Activated naive CD4-positive, alpha-beta T cell treated with anti-CD3 and anti-CD28 coated beads, Interleukin-2, amount 10 ng/mL, durations not matched to agents 7 days and 5 days (primary cell): ENCODE measurements at regions not wholly inside any gene's neighbourhood (a gene's known extent, or its start where the extent isn't known, plus 50 kb on each side); places are given as distances from the start of the nearest gene placed in this dataset.

Source experiments
- CTCF ChIA-PET: fragments of 350-600 bp; sonication (Branson Sonifier 250); formaldehyde crosslinking; loops from one replicate; lab custom pipeline; 2021; ENCODE audit warnings: antibody characterized with exemption; lab: Charles Lee
- DNase-seq: peaks from one replicate; pipeline ENCODE4 v3.0.0-alpha.2; 2020
- H3K27ac Mint-ChIP-seq: one replicate; pipeline ENCODE4 v1.8.0; 2021; ENCODE audit warnings: mild to moderate bottlenecking, moderate library complexity, mixed read lengths
- H3K27me3 Mint-ChIP-seq: one replicate; pipeline ENCODE4 v1.8.0; 2021; ENCODE audit warnings: mild to moderate bottlenecking, mixed read lengths
- H3K36me3 Mint-ChIP-seq: one replicate; pipeline ENCODE4 v1.8.0; 2021; ENCODE audit warnings: mixed read lengths
- H3K4me1 Mint-ChIP-seq: one replicate; pipeline ENCODE4 v1.8.0; 2021; ENCODE audit warnings: mixed read lengths
- H3K4me3 Mint-ChIP-seq: one replicate; pipeline ENCODE4 v1.8.0; 2021; ENCODE audit warnings: mild to moderate bottlenecking, moderate library complexity, mixed read lengths
- H3K9me3 Mint-ChIP-seq: one replicate; pipeline ENCODE4 v1.8.0; 2021; ENCODE audit warnings: mixed read lengths

DNA sequence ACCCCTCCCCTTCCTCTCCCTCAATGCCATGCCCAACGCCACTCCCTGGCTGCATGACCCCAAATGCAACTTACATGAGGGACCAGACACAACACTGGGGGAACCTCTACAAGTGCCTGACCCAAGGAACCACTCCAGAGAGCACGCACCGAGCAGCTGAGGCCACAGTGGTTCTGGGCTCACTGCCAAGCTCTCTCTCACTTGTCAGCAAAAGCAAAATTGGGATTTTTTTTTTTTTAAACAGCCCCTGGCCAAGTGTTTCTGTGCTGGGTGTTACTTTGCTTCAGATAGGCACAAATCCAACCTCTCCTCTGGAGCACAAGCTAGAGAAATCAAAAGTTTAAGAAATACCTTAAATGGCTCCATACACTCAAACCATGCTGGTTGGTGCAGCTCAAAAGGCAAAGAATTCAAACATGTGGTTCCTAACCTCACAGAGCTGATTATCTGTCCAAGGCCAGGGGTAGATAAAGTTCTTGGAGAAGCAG lies 363.0 kb downstream of the SETD4 start:
- H3K27ac Mint-ChIP-seq = no peak overlapping the region
- H3K4me1 Mint-ChIP-seq = no peaks in the 10 kb centered on the region
- no peak overlapping the region for H3K4me3 Mint-ChIP-seq
- no peak for DNase-seq
- no peaks in the 10 kb centered on the region for H3K9me3 Mint-ChIP-seq
- CTCF ChIA-PET = no interaction called here
- no peaks in the 10 kb centered on the region for H3K36me3 Mint-ChIP-seq
- peaks cover 10% of the 10 kb centered on the region for H3K27me3 Mint-ChIP-seq

DNA sequence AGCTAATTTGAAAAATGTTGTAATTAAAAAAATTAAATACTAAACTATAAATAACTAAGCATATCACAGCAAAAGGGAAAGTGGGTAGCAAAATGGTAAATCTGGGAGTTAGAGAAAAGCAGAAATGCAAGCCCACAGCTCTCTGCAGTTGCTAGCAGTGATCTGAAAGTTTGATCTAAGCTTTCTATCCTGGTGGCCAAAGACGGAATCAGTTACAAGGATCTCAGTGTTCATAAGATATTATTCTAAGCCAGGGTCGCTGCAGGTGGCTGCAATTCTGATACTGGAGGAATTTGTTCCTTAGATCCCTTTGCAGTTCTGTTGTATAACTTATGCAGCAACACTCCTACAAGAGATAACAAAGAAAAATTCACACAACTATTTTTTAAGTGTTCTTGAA lies 363.7 kb downstream of the SETD4 start:
- DNase-seq = no peak
- H3K4me1 Mint-ChIP-seq = peaks cover 3% of the 10 kb centered on the region
- no peaks in the 10 kb centered on the region for H3K36me3 Mint-ChIP-seq
- CTCF ChIA-PET = no interaction called here
- peaks cover 10% of the 10 kb centered on the region for H3K27me3 Mint-ChIP-seq
- H3K27ac Mint-ChIP-seq = no peak overlapping the region
- no peak overlapping the region for H3K4me3 Mint-ChIP-seq
- H3K9me3 Mint-ChIP-seq = no peaks in the 10 kb centered on the region

DNA sequence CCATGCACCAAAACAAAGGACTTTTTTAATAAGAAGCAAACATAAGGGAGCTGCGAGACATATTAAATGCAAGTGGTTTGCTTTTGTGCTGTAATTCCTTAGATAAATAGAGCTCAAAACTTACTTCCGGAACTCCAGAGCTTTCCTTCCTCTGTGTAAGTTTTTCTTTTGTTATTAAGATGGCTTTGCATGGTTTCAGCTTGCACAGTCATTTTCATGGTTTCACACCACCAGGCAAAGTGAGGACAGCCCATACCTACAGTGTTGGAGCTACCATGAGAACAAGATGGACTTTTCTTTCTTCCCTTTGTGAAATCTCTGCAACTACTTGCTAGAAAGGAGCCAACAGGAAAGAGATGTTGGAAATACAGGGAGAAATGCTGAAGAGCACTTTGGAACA lies 368.0 kb downstream of the SETD4 start:
- no peaks in the 10 kb centered on the region for H3K9me3 Mint-ChIP-seq
- H3K27me3 Mint-ChIP-seq = peaks cover 16% of the 10 kb centered on the region
- H3K27ac Mint-ChIP-seq = no peak overlapping the region
- CTCF ChIA-PET = no interaction called here
- H3K36me3 Mint-ChIP-seq = no peaks in the 10 kb centered on the region
- H3K4me3 Mint-ChIP-seq = no peak overlapping the region
- DNase-seq = no peak
- peaks cover 3% of the 10 kb centered on the region for H3K4me1 Mint-ChIP-seq

DNA sequence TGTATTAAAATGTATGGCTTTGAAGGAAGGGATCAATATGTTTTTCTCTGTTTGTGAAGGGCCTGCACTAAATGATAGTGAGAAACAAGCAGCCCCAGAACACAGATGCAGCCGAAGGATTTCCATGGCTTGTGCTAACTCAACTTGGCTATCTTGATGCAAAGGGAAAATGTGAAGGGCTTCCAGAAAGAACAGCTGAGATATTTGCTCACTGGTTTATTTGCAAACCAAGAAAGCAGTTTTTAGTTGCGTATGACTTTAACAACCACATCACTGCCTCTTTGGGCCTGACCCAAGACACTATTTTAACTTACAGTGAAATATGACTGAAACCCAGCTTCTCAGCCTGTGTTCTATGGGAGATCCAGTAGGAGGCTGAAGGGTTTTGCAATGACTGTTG lies 369.9 kb downstream of the SETD4 start:
- peaks cover 20% of the 10 kb centered on the region for H3K27me3 Mint-ChIP-seq
- H3K4me1 Mint-ChIP-seq = peaks cover 3% of the 10 kb centered on the region
- H3K27ac Mint-ChIP-seq = no peak overlapping the region

DNA sequence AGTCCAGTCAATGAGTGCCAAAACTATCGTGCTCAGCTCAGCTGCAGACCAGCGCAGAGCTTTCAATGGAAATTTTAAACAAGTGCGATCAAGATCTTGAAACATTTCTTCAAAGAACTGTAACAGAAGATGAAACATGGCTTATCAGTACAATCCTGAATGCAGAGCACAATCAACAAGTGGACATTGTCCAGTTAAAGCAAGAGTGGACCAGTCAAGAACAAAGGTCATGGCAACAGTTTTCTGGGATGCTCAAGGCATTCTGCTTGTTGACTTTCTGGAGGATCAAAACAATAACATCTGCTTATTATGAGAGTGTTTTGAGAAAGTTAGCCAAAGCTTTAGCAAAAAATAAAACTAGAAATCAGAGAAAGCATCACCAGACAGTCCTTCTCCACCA lies 374.2 kb downstream of the SETD4 start:
- Mint-ChIP-seq H3K27ac (no peak overlapping the region), H3K36me3 (no peaks in the 10 kb centered on the region), H3K4me3 (no peak overlapping the region), H3K9me3 (no peaks in the 10 kb centered on the region), H3K27me3 (peaks cover 20% of the 10 kb centered on the region), H3K4me1 (no peaks in the 10 kb centered on the region)
- no peak for DNase-seq
- CTCF ChIA-PET = no interaction called here

More for the DNA sequence above, 369.9 kb downstream of the SETD4 start:
- CTCF ChIA-PET = no interaction called here
- no peak for DNase-seq
- H3K9me3 Mint-ChIP-seq = no peaks in the 10 kb centered on the region
- H3K36me3 Mint-ChIP-seq = no peaks in the 10 kb centered on the region
- no peak overlapping the region for H3K4me3 Mint-ChIP-seq

DNA sequence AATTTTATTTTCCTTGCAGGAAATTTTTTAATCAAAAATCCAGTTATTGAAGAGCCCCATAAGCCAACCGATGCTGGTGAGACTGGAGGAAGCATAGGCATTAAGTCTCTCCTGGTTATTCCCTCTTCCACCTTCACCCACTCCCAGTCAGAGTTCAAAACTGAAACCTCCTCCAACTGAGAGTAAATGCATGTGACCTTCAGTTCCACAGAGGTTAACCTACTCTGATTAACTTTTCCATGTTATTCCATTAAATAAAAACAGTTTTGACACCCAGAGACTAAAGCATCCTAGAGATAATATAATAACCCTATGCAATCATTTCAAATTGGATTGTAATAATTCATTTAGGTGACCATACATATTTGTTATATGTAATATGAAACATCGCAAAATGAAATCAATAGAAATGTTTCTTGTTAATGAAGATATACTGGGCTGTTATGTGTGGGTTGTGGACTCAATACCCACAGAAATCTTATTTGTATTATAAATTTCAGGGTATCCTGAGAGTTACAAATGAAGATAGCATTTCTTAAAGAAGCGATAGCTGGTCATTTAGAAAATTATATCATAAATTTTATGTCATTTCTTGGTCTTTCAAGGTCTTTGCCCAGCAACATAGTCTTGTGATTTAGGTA lies 376.5 kb downstream of the SETD4 start:
- CTCF ChIA-PET = no interaction called here
- no peaks in the 10 kb centered on the region for H3K9me3 Mint-ChIP-seq
- H3K27me3 Mint-ChIP-seq = peaks cover 15% of the 10 kb centered on the region
- no peak overlapping the region for H3K27ac Mint-ChIP-seq
- no peak for DNase-seq
- no peak overlapping the region for H3K4me3 Mint-ChIP-seq
- no peaks in the 10 kb centered on the region for H3K36me3 Mint-ChIP-seq
- no peaks in the 10 kb centered on the region for H3K4me1 Mint-ChIP-seq

DNA sequence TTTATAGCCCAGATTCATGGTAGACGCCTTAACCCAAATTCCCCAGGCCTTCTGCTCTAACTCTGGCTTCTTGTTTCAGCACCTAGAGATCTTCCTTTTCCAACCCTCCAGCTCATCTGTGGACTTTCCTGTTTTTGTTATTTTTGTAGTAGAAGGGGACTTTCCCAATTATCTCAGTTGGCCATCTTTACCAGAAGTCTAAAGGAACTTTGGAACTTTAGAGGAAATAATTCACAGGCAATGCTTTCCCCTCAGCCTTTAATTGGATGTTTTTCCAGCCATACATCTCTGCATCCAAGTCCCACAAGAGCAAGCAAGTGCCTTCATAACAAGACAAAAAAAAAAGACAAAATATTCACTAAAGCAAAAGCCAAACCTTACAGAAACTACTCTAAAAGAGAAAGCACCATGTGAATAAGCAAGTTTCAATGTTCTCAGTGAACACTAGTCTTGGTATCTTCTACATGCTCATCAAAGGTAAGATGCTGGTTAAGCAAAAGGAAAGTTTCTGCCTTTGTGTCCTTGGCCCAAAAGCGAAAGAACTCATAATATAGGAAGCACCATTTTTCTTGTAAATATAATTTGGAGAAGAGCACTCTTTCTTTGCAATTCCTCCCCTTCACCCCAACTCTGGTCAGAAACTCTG lies 377.3 kb downstream of the SETD4 start:
- peaks cover 14% of the 10 kb centered on the region for H3K27me3 Mint-ChIP-seq
- CTCF ChIA-PET = no interaction called here
- H3K4me3 Mint-ChIP-seq = no peak overlapping the region
- no peaks in the 10 kb centered on the region for H3K4me1 Mint-ChIP-seq
- DNase-seq = no peak
- no peaks in the 10 kb centered on the region for H3K9me3 Mint-ChIP-seq
- no peak overlapping the region for H3K27ac Mint-ChIP-seq
- H3K36me3 Mint-ChIP-seq = no peaks in the 10 kb centered on the region

DNA sequence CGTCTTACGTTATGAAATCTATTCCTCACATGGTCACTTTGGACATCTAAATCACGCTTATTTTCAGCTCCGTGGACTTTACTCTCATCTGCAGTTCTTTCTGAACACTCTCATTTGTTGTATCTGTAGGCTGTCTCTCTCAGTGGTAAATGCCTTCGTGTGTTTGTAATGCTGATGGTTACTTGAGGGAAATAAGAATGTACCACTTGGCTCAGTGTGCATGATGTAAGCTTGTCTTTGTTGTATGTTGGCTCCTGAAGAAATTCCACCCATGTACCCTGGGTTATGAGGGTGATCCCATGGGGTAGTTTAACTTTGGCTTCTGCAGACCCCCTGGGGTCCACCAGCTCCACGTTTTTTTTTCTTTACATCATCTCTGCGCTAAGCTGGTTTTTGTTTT lies 378.4 kb downstream of the SETD4 start:
- H3K4me1 Mint-ChIP-seq = no peaks in the 10 kb centered on the region
- DNase-seq = no peak
- H3K36me3 Mint-ChIP-seq = no peaks in the 10 kb centered on the region
- H3K9me3 Mint-ChIP-seq = no peaks in the 10 kb centered on the region
- no peak overlapping the region for H3K4me3 Mint-ChIP-seq
- CTCF ChIA-PET = interaction anchor here (1.1 kb wide), 1 partner anchor 91 kb away, joined by 4 read pairs; no protein-coding TSS in a partner anchor
- no peak overlapping the region for H3K27ac Mint-ChIP-seq
- H3K27me3 Mint-ChIP-seq = peaks cover 3% of the 10 kb centered on the region

DNA sequence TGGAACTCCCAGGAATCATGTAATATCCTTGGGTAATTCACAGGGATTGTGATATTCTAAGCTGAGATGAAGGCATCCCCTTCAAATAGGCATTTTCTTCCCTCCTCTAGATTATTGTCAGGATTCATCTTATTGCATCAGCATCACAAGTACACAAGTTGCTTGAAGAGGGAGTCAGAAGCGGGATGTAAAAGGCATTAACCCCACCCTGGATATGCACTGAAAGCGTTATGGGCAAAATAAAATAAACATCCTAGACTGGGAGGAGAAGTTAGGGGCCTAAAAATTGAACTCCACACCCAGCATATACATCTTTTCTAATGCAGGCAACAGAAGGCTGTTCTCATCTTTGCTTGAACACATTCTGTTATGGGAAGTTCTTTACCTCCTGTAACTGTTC lies 381.2 kb downstream of the SETD4 start:
- peaks cover 3% of the 10 kb centered on the region for H3K27me3 Mint-ChIP-seq
- CTCF ChIA-PET = no interaction called here

DNA sequence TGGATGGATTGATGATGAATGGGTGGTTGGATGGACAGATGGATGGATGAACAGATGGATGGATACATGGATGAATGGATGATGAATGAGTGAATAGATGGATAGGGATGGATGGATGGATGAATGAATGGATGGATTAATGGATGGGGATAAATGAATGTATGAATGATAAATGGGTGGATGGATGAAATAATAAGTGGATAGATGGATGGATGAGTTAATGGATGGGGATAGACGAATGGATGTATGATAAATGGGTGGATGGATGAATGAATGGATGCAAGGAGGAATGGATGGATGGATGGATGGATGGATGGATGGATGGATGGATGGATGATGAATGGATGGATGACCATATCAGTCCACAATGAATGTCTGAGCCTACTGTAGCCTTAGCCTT lies 381.9 kb downstream of the SETD4 start:
- H3K4me1 Mint-ChIP-seq = peaks cover 2% of the 10 kb centered on the region
- no peak overlapping the region for H3K27ac Mint-ChIP-seq
- H3K27me3 Mint-ChIP-seq = peaks cover 3% of the 10 kb centered on the region
- no peaks in the 10 kb centered on the region for H3K36me3 Mint-ChIP-seq
- CTCF ChIA-PET = no interaction called here
- no peak for DNase-seq
- H3K9me3 Mint-ChIP-seq = no peaks in the 10 kb centered on the region
- H3K4me3 Mint-ChIP-seq = no peak overlapping the region

More for the DNA sequence above, 381.2 kb downstream of the SETD4 start:
- no peak for DNase-seq
- peaks cover 2% of the 10 kb centered on the region for H3K4me1 Mint-ChIP-seq
- H3K4me3 Mint-ChIP-seq = no peak overlapping the region
- no peaks in the 10 kb centered on the region for H3K9me3 Mint-ChIP-seq
- no peak overlapping the region for H3K27ac Mint-ChIP-seq
- no peaks in the 10 kb centered on the region for H3K36me3 Mint-ChIP-seq

DNA sequence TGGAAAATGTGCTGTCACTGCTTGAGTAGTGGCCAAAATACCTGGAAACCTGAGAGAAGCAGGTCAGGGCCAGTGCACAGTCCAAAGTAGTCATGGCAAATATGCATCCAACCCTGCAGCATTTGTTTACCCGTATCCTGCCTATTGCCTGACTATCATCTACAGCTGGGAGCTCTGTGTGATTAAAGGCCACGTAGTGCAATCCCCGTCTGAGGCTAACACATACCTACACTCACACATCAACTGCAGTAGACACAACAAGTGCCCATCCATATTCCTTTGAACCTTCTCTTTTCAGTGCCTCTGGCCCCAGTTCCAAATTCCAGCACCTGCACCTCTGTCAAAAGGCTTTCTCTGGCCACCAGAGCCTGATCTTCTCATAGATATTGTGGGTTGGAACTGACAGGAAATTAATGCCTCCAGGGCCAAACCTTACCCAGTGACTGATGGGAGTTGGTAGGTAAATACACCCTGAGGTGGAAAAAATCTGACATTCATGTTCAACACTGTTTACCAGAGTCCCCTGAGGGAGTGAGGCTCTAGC lies 383.0 kb downstream of the SETD4 start:
- no peak overlapping the region for H3K4me3 Mint-ChIP-seq
- no peak for DNase-seq
- H3K9me3 Mint-ChIP-seq = no peaks in the 10 kb centered on the region
- H3K27me3 Mint-ChIP-seq = peaks cover 3% of the 10 kb centered on the region
- H3K4me1 Mint-ChIP-seq = peaks cover 2% of the 10 kb centered on the region
- CTCF ChIA-PET = no interaction called here
- no peaks in the 10 kb centered on the region for H3K36me3 Mint-ChIP-seq
- no peak overlapping the region for H3K27ac Mint-ChIP-seq

DNA sequence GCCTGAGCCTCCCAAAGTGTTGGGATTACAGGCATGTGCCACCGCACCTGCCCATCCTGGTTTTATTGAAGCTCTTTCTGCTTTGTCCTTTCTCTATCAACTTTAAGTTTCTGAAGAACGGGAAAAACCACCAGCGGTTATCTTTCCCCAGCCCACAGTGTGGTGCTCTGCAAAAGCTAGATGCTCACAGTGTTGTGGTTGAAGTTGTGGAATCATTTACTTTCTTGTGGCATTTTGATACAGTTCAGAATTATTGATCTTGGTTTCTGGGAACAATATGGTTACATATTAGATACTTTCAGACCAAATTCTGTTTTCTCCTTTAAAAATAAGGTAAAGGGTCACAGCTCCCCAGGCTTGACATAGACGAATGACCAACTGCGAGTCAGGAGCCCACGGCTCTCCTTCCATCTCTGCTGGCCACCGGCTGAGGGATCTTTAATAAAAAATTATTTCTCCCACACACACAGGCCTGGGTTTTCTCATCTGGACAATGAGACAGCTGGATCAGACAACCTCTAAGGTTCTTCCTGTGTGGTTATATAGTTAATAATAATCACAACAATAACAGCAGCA lies 385.3 kb downstream of the SETD4 start:
- no peak for DNase-seq
- Mint-ChIP-seq H3K27me3 (peaks cover 3% of the 10 kb centered on the region), H3K9me3 (no peaks in the 10 kb centered on the region), H3K27ac (no peak overlapping the region), H3K36me3 (no peaks in the 10 kb centered on the region), H3K4me3 (no peak overlapping the region), H3K4me1 (peaks cover 2% of the 10 kb centered on the region)
- CTCF ChIA-PET = no interaction called here

DNA sequence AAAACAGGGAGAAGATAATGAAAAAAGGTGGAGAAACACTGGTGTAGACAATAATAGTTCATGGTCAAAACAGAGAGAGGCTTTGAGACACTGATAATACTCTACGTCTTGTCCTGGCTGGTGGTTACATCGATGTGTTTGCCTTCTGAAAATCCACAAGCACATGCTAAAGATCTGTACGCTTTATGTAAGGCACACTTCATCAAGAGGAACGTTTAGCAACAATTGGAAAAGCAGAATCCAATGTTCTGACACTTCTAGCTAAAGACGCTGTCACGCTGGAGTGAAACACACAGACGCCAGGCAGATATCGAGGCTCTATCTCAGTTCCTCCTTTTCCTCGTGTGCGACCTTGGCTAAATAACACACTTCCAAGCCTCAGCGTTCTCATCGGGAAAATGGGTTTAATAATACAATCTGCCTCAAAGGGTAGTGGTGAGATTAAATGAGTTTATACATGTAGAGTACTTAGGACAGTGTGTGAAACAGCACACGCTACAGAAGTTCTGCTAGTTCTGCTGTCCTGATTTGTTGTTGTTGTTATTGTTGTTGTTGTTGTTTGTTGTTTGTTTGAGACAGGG lies 386.1 kb downstream of the SETD4 start:
- no peak for DNase-seq
- CTCF ChIA-PET = no interaction called here
- Mint-ChIP-seq H3K27ac (no peak overlapping the region), H3K27me3 (peaks cover 3% of the 10 kb centered on the region), H3K4me1 (peaks cover 2% of the 10 kb centered on the region), H3K9me3 (no peaks in the 10 kb centered on the region), H3K36me3 (no peaks in the 10 kb centered on the region), H3K4me3 (no peak overlapping the region)

DNA sequence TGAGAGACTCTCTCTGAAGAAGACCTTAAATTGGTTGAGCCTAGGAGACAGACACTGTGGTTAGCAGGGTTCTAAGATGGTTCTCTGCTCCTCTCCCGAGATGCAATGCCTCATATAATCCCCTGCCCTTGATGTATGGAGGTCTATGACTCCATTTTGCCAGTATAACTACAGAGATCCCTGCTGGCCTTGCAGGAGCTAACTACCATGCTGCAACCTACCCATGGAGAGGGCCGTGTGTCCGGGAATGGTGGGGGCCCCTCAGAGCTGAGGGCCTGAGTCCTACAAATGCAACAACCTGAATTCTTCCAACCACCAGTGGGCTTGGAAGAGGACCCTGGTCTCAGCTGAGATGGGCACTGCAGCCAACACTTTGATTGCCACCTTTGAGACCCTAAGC lies 388.0 kb downstream of the SETD4 start:
- Mint-ChIP-seq H3K4me1 (peaks cover 2% of the 10 kb centered on the region), H3K9me3 (no peaks in the 10 kb centered on the region), H3K4me3 (no peak overlapping the region), H3K27ac (no peak overlapping the region), H3K27me3 (peaks cover 7% of the 10 kb centered on the region), H3K36me3 (no peaks in the 10 kb centered on the region)
- CTCF ChIA-PET = no interaction called here
- no peak for DNase-seq
